Neural progenitor cell (in vitro differentiated cells): ENCODE measurements at regions not wholly inside any gene's neighbourhood (a gene's known extent, or its start where the extent isn't known, plus 50 kb on each side); places are given as distances from the start of the nearest gene placed in this dataset.

Source experiments
- DNase-seq: peaks from one replicate; pipeline ENCODE4 v3.0.0-alpha.2; 2016; ENCODE audit warnings: low spot score
- H2AFZ ChIP-seq: fragments of 200-600 bp; sonication (generic); replicated peaks from 2 replicates; pipeline ENCODE4 v1.6.1; 2016; ENCODE audit warnings: antibody characterized with exemption
- H3F3A ChIP-seq: fragments of 200-600 bp; sonication (generic); 2 replicates; pipeline ENCODE4 v1.6.1; 2016; ENCODE audit warnings: antibody characterized with exemption, low read depth
- H3K27ac ChIP-seq: fragments of 200-600 bp; sonication (generic); 2 replicates; pipeline ENCODE4 v1.5.1; 2016; ENCODE audit warnings: mild to moderate bottlenecking
- H3K27me3 ChIP-seq: fragments of 200-600 bp; sonication (generic); 2 replicates; pipeline ENCODE4 v1.6.1; 2016; ENCODE audit warnings: mild to moderate bottlenecking, moderate library complexity
- H3K36me3 ChIP-seq: fragments of 200-600 bp; sonication (generic); 2 replicates; pipeline ENCODE4 v1.5.1; 2016
- H3K4me1 ChIP-seq: fragments of 200-600 bp; sonication (generic); 2 replicates; pipeline ENCODE4 v1.6.1; 2016; ENCODE audit warnings: mixed run types
- H3K4me2 ChIP-seq: fragments of 200-600 bp; sonication (generic); 2 replicates; pipeline ENCODE4 v1.6.1; 2016
- H3K4me3 ChIP-seq: fragments of 200-600 bp; sonication (generic); 2 replicates; pipeline ENCODE4 v1.5.1; 2016
- H3K79me2 ChIP-seq: fragments of 200-600 bp; sonication (generic); 2 replicates; pipeline ENCODE4 v1.6.1; 2016; ENCODE audit warnings: low read depth
- H3K9ac ChIP-seq: fragments of 200-600 bp; sonication (generic); 2 replicates; pipeline ENCODE4 v1.6.1; 2016
- H3K9me3 ChIP-seq: fragments of 200-600 bp; sonication (generic); 2 replicates; pipeline ENCODE4 v1.5.1; 2016; ENCODE audit warnings: low read depth
- H4K20me1 ChIP-seq: fragments of 200-600 bp; sonication (generic); 2 replicates; pipeline ENCODE4 v1.6.1; 2016; ENCODE audit warnings: low read depth
- H3K27ac Mint-ChIP-seq: 3 replicates; pipeline ENCODE4 v1.8.0; 2021; ENCODE audit warnings: mixed read lengths
- H3K27me3 Mint-ChIP-seq: 2 replicates; pipeline ENCODE4 v1.8.0; 2022; ENCODE audit warnings: low read depth, mild to moderate bottlenecking, inconsistent platforms, moderate library complexity, mixed read lengths; ENCODE audit not compliant: insufficient read depth
- H3K36me3 Mint-ChIP-seq: 3 replicates; pipeline ENCODE4 v1.8.0; 2021; ENCODE audit warnings: mixed read lengths
- H3K4me1 Mint-ChIP-seq: 3 replicates; pipeline ENCODE4 v1.8.0; 2021; ENCODE audit warnings: mixed read lengths
- H3K4me3 Mint-ChIP-seq: 3 replicates; pipeline ENCODE4 v1.8.0; 2021; ENCODE audit warnings: mild to moderate bottlenecking, moderate library complexity, mixed read lengths
- H3K9me3 Mint-ChIP-seq: 3 replicates; pipeline ENCODE4 v1.8.0; 2020; ENCODE audit warnings: mixed read lengths
- EZH2 ChIP-seq: fragments of 200-600 bp; sonication (generic); IDR thresholded peaks from 2 replicates; pipeline ENCODE4 v1.6.1; 2017; ENCODE audit warnings: antibody characterized with exemption, mild to moderate bottlenecking, moderate library complexity
- EZH2phosphoT487 ChIP-seq: fragments of 200-600 bp; sonication (generic); IDR thresholded peaks from 2 replicates; pipeline ENCODE4 v1.6.1; 2017; ENCODE audit warnings: antibody characterized with exemption
- TF ChIP-seq, protein P1 (sequence below): fragments of 200-600 bp; sonication (generic); IDR thresholded peaks from 2 replicates; pipeline ENCODE4 v1.5.1; 2017; ENCODE audit warnings: antibody characterized with exemption, mild to moderate bottlenecking

DNA sequence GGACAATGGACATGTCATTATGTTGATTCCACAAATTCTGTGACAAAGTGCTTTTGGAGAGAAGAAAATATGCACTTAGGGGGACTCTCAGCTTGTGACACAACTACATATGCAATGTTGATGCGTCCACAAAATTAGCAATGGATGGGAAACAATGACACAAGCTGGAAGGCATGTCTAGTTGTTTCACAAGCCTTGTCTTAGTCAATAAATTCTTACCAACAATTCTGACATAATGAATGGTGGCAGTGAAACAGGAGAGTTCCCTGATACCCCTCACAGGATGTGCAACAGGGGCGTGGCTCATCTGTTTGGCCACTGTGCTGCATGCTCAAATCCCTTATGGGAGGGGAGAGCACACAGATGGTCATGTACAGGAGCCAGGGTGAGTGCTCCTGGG is 347.2 kb upstream of the DLGAP1 start:
- Histone ChIP-seq H3K4me1 (no peaks in the 10 kb centered on the region), H3K9me3 (no peaks in the 10 kb centered on the region), H3K36me3 (no peaks in the 10 kb centered on the region), H3F3A (no peaks in the 10 kb centered on the region), H3K27ac (no peak overlapping the region), H3K27me3 (no peaks in the 10 kb centered on the region), H3K9ac (no peak overlapping the region), H3K79me2 (no peaks in the 10 kb centered on the region), H3K4me2 (no peak overlapping the region), H2AFZ (no peak overlapping the region), H4K20me1 (no peaks in the 10 kb centered on the region), H3K4me3 (no peak overlapping the region)
- Mint-ChIP-seq H3K4me3 (no peak overlapping the region), H3K4me1 (no peaks in the 10 kb centered on the region), H3K27ac (no peak overlapping the region), H3K27me3 (peaks cover 2% of the 10 kb centered on the region), H3K9me3 (peaks cover 4% of the 10 kb centered on the region), H3K36me3 (no peaks in the 10 kb centered on the region)
- no peak for DNase-seq
- TF ChIP-seq, protein P1, sequence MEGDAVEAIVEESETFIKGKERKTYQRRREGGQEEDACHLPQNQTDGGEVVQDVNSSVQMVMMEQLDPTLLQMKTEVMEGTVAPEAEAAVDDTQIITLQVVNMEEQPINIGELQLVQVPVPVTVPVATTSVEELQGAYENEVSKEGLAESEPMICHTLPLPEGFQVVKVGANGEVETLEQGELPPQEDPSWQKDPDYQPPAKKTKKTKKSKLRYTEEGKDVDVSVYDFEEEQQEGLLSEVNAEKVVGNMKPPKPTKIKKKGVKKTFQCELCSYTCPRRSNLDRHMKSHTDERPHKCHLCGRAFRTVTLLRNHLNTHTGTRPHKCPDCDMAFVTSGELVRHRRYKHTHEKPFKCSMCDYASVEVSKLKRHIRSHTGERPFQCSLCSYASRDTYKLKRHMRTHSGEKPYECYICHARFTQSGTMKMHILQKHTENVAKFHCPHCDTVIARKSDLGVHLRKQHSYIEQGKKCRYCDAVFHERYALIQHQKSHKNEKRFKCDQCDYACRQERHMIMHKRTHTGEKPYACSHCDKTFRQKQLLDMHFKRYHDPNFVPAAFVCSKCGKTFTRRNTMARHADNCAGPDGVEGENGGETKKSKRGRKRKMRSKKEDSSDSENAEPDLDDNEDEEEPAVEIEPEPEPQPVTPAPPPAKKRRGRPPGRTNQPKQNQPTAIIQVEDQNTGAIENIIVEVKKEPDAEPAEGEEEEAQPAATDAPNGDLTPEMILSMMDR = no peak
- TF ChIP-seq EZH2 (no peak), EZH2phosphoT487 (no peak)

DNA sequence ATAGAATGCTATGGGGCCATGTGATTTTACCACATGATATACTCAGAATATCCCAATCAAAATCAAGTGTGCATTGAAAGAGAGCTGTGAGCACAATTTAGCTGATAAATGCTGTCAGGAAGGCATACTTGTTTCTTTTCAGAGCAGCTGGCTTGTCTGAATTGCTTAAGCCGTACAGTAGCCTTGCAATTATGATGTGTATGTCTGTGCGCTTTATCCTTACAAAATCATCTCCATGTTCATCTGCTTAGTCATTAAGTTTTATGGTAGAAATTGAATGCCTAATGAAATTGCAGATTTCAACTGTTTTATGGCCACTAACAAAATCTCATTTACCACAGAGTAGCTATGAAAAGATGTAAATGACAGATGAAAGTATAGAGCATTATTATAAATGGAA is 346.0 kb upstream of the DLGAP1 start:
- H3K4me1 Mint-ChIP-seq = no peaks in the 10 kb centered on the region
- no peaks in the 10 kb centered on the region for H3K9me3 ChIP-seq
- no peaks in the 10 kb centered on the region for H3K27me3 ChIP-seq
- H3K4me3 Mint-ChIP-seq = no peak overlapping the region
- DNase-seq = no peak
- peaks cover 4% of the 10 kb centered on the region for H3K9me3 Mint-ChIP-seq
- H3K79me2 ChIP-seq = no peaks in the 10 kb centered on the region
- H3K27ac ChIP-seq = no peak overlapping the region
- no peak overlapping the region for H3K4me2 ChIP-seq
- H3K27ac Mint-ChIP-seq = no peak overlapping the region
- no peaks in the 10 kb centered on the region for H3K4me1 ChIP-seq
- H3K36me3 Mint-ChIP-seq = no peaks in the 10 kb centered on the region
- no peaks in the 10 kb centered on the region for H3K36me3 ChIP-seq
- TF ChIP-seq, protein P1 = no peak
- no peak for TF ChIP-seq EZH2
- no peak for TF ChIP-seq EZH2phosphoT487
- no peak overlapping the region for H3K4me3 ChIP-seq
- no peaks in the 10 kb centered on the region for H4K20me1 ChIP-seq
- no peak overlapping the region for H3K9ac ChIP-seq
- peaks cover 2% of the 10 kb centered on the region for H3K27me3 Mint-ChIP-seq
- H2AFZ ChIP-seq = no peak overlapping the region
- H3F3A ChIP-seq = no peaks in the 10 kb centered on the region

DNA sequence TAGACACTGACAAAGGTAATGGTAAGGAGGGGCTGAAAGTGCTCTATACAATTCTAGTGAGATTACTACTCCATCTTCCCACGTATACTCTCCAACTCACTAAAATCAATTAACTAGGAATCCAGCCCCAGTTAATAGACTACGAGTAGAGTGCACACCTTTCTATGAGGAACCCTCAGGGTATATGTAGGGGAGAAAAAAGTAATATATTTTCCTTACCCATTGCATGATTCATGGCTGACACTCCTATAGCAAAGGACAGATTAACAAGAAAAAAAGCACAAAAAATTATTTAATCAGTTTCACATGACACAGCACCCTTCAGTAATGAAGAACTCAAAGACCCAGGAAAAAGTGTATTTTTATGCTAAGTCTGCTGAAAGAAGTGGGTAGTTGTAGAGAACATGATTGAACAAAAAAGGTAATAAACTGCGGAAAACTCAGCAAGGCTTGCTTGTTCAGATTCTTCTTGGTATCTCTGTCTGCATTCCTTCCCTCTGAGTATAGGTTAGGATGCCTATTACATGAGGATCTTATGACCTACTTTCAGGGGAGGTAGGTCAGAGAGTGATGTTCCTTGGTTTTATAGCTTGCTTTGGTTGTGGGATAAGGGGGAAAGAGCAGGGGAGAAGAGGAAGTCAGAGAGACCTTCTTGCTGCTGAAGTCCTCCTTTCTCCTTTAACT is 342.0 kb upstream of the DLGAP1 start:
- Mint-ChIP-seq H3K4me3 (no peak overlapping the region), H3K9me3 (peaks cover 4% of the 10 kb centered on the region), H3K27me3 (peaks cover 2% of the 10 kb centered on the region), H3K36me3 (no peaks in the 10 kb centered on the region), H3K27ac (no peak overlapping the region), H3K4me1 (no peaks in the 10 kb centered on the region)
- Histone ChIP-seq H3K9me3 (no peaks in the 10 kb centered on the region), H3K27ac (no peak overlapping the region), H3K9ac (no peak overlapping the region), H3K79me2 (no peaks in the 10 kb centered on the region), H3K36me3 (no peaks in the 10 kb centered on the region), H3K27me3 (no peaks in the 10 kb centered on the region), H4K20me1 (no peaks in the 10 kb centered on the region), H3K4me3 (no peak overlapping the region), H2AFZ (no peak overlapping the region), H3K4me1 (no peaks in the 10 kb centered on the region), H3F3A (no peaks in the 10 kb centered on the region), H3K4me2 (no peak overlapping the region)
- DNase-seq = no peak
- TF ChIP-seq, protein P1 = no peak
- TF ChIP-seq EZH2 (no peak), EZH2phosphoT487 (no peak)
